IMR-90 (cell line): ENCODE measurements at regions not wholly inside any gene's neighbourhood (a gene's known extent, or its start where the extent isn't known, plus 50 kb on each side); places are given as distances from the start of the nearest gene placed in this dataset.

Experiments used
- CTCF ChIP-seq: conservative IDR thresholded peaks from 2 replicates; pipeline ENCODE4 v1.5.1; 2012; ENCODE audit warnings: mild to moderate bottlenecking, low read depth, low read length, improper control_type of control experiment
- POLR2A ChIP-seq: IDR thresholded peaks from 2 replicates; pipeline ENCODE4 v1.6.1; 2012; ENCODE audit warnings: mild to moderate bottlenecking, low read depth, low read length

DNA sequence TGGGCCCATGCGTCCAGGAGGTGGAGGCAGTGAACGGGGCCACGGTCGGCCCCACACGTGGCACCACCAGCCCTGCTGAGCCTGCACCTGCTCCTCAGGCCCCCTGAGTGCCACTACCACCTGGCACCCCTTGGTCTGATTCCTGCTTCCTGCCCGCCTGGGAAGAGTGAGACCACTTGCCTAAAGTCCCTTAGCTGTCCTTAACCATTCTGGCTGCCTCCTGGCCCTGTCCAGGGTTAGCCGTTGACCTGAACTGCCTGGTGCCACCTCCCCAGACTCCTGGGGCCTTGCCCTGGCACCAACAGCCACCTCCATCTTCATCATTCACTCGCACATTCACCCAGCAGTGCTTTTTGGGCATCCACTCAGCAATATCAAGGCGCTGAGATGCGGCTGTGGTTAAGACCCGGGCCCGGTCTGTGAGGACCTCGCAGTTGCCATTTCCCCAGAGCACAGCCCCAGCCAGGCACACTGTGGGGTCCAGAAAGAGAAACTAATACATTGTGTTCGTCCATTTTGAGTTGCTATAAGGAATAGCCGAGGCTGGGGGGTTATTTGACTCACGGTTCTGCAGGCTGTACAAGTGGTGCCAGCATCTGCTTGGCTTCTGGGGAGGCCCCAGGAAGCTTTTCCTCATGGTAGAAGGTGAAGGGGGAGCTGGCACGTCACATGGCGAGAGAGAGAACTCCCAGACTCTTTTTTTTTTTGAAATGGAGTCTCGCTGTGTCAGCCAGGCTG lies 318.4 kb downstream of the SEC14L1 start:
- TF ChIP-seq CTCF (no peak), POLR2A (no peak)
